HG02571 (cell line): ENCODE measurements at regions not wholly inside any gene's neighbourhood (a gene's known extent, or its start where the extent isn't known, plus 50 kb on each side); places are given as distances from the start of the nearest gene placed in this dataset.
"Not testable (repeated sequence)": the region's sequence is repeated elsewhere in the genome, so short reads cannot be mapped to it uniquely, and the experiment has no call there.

Source experiments
- ATAC-seq: cut with Tn5 transposase; IDR thresholded peaks from one replicate; pipeline ENCODE4 v1.9.1; 2021; ENCODE audit warnings: mild to moderate bottlenecking, moderate library complexity; ENCODE audit not compliant: unreplicated experiment

- no peak for ATAC-seq
Measured at GRCh38 chr2:184302506-184302905, 295.8 kb upstream of the ZNF804A start.

DNA sequence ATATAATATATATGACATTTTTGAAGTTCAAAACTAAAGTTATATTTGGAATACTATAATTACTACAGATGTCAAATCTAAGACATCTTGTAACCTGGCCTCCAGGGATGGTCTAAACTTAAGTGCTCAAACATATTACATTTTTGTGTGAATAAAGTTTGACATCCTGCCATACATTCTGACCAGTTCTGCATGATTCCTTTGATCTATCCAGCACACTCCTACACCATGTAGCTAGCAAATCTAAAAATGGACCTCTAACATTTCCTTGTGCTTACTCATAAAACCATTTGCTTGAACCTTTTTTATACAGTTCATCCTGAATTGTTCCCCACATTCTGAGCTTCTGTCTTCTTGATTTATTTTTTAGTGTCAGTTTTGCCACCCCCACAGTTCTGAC is 294.3 kb upstream of the ZNF804A start:
- no peak for ATAC-seq

GRCh38 chr2:184305105-184305504 is 293.2 kb upstream of the ZNF804A start:
- ATAC-seq = no peak

DNA sequence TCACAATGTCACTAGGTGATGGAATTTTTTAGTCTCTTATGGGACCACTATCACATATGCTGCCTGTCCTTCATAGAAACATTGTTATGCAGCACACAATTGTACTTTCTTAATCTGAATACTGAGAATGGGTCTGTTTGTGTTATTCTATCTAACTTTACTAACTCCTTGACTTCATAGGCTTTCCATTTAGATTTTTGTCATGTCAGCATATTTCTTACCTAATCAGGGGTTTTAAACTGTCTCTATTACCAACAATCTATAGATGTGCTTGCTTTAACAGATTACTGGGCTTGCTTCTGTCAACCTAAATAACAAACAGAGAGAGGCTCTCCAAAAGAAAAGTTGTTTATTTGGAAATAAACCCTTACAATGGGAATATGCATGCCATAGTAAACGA is 289.6 kb upstream of the ZNF804A start:
- no peak for ATAC-seq

DNA sequence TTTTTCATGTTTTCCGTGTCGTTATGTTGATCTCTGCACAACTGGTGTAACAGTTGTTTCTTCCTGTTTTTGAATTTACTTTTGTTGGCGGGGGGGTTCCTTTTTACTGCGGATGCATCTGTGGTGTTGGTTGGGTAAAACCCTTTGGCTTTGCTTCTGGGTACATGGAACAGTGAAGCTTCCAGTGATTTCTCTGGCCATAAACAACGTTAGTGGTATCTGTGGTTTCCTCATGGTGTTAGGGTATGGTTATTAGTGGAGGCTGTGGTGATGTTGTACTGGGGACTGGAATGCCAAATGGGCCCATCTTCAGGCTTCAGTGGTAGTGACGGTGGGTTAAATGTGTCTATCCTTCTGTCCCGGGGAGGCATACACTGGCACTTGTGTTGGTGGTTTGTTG is 285.4 kb upstream of the ZNF804A start:
- ATAC-seq = no peak

- no peak for ATAC-seq
Measured at GRCh38 chr2:184314829-184315228, 283.5 kb upstream of the ZNF804A start.

DNA sequence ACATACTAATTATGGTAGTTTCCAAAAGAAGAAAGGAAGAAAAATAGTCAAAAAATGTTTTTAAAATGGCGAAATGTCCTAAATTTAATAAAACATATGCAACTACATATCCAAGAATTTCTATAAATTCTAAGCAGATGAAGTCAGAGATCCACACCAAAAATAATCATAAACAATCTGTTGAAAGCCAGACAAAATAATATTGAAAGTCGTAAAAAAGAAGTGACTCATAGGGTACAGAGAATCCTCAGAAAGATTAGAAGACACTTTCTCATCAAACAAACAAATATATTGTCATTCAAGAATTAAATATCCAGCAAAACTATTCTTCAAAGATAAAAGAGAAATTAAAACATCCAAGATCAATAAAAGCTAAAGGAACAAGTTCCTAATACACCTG is 281.4 kb upstream of the ZNF804A start:
- no peak for ATAC-seq

- no peak for ATAC-seq
Measured at GRCh38 chr2:184322615-184323014, 275.7 kb upstream of the ZNF804A start.

DNA sequence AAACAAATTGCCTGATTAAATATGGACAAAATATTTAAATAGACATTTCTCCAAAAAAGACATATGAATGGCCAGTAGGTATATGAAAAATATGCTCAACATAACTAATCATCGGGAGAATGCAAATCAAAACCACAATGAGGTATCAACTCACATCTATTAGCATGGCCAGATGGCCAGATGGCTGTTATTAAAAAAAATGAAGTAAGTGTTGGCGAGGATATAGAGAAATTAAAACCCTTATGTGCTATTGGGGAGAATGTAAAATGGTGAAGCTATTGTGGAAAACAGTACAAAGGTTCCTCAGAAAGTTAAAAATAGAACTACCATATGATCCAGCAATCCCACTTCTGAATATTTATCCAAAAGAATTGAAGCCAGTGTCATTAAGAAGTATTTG is 272.3 kb upstream of the ZNF804A start:
- ATAC-seq = no peak

DNA sequence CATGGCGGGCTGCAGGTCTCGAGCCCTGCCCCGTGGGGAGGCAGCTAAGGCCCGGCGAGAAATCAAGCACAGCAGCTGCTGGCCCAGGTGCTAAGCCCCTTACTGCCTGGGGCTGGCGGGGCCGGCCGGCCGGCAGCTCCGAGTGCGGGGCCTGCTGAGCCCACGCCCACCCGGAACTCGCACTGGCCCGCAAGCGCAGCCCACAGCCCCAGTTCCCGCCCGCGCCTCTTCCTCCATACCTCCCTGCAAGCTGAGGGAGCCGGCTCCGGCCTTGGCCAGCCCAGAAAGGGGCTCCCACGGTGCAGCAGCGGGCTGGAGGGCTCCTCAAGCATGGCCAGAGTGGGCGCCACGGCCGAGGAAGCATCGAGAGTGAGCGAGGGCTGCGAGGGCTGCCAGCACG is 270.5 kb upstream of the ZNF804A start:
- not testable (repeated sequence) for ATAC-seq

- ATAC-seq = not testable (repeated sequence)
Measured at GRCh38 chr2:184330561-184330960, 267.8 kb upstream of the ZNF804A start.

GRCh38 chr2:184336688-184337087 is 261.6 kb upstream of the ZNF804A start:
- no peak for ATAC-seq

DNA sequence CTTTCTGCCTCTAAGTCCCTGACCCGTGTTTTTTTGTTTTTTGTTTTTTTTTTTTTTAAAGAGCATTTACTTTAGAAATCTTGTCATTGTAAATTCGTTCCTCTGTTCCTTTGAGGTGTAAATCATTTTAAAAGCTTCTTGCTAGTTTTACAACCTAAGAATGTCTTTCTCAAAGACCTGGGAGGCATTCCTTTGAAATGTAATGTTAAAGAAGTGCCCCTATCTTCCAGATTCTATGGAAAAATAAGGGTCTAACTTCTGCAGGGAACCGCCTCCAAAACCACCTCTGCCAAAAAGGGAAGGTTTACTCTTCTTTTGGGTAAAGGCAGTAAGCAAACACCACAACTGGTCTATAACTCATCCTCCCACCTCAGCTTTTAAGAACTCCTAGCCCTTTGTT is 259.6 kb upstream of the ZNF804A start:
- no peak for ATAC-seq

- ATAC-seq = no peak
Measured at GRCh38 chr2:184339966-184340365, 258.4 kb upstream of the ZNF804A start.

DNA sequence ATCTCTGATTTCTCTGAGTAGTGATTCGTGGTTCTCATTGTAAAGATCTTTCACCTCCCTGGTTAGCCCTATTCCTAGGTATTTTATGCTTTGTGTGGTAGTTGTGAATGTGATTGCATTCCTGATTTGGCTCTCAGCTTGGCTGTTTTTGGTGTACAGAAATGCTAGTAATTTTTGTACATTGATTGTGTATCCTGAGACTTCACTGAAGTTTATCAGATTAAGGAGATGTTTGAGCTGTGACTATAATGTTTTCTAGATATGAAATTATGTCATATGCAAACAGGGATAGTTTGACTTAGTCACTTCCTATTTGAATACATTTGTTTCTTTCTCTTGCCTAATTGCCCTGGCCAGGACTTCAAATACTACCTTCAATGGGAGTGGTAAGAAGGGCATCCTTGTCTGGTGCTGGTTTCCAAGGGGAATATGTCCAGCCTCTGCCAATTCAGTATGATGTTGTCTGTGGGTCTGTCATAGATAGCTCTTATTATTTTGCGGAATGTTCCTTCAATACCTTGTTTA is 251.9 kb upstream of the ZNF804A start:
- no peak for ATAC-seq

DNA sequence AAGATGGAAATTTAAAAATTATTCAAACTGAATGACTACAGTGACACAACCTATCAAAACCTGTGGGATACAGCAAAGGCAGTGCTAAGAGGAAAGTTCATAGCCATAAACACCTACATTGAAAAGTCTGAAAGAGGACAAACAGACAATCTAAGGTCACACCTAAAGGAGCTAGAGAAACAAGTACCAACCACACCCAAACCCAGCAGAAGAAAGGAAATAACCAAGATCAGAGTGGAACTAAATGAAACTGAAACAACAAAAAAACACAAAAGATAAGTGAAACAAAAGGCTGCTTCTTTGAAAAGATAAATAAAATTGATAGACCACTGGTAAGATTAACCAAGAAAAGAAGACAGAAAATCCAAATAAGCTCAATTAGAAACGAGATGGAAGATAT is 247.2 kb upstream of the ZNF804A start:
- ATAC-seq = no peak

DNA sequence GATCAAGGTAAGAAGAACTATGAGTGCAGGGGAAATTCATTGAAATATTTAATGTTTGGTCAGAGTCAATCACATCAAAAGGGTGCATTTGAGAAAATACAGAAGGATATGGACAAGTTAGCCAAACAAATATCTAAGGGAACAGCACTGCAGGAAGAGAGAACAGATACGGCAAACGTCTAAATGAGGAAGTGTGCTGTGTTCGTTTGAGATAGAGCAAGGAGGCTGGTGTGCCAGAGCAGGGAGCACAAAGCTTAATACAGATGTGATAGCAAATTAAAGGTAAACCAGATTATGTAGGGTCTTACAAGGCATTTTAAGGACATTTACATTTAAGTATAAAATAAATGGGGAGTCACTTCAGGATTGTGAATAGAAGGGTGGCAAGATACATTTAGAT is 241.3 kb upstream of the ZNF804A start:
- no peak for ATAC-seq

DNA sequence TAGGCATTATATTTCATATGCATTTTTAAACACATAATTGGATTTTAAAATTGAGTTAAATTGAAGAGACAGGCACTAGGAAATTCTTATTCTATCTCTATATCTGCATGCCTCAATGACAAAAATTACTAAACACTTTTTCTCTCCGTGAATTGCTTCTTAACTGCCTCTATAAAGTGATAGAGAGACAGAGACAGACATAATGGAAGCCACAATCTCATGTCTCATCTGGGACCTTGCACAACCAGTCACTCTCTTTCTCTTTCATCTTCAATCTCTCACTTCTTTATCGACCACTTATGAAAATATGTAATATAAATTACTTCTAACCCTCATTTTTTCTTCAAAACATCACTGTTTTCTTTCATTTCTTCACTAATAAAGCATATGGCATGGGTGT is 238.9 kb upstream of the ZNF804A start:
- ATAC-seq = no peak

DNA sequence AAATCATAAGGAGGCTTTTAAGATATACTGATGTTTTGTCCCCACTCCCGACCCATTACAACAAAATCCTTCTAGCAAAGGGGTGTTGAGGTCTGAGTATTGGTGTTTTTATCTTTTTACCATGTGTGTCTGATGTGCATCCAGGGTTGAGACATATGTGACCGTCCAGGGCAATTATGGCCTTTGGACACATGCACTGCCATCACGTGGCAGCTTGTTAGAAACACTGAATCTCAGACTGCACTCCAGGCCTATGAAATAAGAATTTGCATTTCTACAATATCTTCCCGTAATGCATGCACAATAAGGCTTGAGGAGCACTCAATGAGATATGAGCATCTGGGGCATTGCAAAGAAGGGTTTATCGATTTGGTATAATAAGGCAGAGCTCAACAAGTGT is 235.1 kb upstream of the ZNF804A start:
- no peak for ATAC-seq

DNA sequence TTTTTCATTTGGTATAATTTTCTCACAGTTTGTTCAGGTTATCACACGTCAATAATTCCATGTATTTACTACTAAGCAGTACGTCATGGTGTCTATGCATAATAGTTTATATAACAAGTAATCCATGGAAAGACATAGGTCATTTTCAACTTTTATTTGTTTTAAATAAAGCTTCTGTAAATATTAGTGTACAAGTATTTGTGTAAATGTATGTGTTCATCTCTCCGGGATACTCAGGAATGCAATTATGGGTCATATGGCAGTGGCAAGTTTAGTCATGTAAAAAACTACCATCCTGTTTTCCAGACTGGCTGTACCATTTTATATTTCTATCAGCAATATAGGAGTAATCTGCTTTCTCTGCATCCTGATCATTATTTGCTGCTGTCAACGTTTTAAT is 231.1 kb upstream of the ZNF804A start:
- ATAC-seq = no peak

DNA sequence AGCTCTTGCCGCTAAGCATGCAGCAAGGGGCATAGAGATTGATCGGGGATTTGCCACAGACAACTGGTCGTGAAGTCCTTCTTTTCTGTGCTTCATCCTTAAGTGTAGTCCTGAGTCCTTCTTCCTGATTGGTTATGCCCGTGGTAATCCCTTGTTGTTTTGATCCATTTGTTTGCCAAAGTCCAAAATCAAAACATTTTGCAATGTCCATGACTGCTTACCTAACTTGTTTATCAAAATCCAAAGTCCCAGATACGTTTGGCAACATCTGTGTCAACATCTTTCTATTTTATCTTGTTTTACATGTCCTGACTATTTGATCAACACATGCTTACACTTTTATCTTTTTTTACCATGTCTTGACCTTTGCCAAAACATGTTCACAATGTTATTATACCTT is 229.0 kb upstream of the ZNF804A start:
- ATAC-seq = no peak

- no peak for ATAC-seq
Measured at GRCh38 chr2:184370954-184371353, 227.4 kb upstream of the ZNF804A start.

DNA sequence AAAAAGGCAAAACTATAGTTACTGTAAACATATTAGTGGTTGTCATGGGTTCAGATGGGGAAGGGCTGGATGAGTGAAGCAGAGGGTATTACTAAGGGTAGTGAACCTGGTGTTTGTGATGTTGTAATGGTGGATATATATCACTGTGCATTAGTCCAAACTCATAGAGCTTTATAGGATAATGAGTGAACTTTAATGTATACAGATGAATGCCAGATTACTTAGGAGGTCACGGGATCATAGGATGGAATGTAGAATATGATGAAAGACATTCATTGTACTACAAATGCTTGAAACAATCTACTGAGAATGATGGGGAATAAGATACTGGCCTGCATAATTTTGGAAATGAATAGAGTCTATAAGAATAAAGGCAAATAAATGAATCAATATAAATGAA is 226.7 kb upstream of the ZNF804A start:
- ATAC-seq = no peak

GRCh38 chr2:184372484-184372883 is 225.8 kb upstream of the ZNF804A start:
- no peak for ATAC-seq
